ENCODE measurements at regions not wholly inside any gene's neighbourhood (a gene's known extent, or its start where the extent isn't known, plus 50 kb on each side); places are given as distances from the start of the nearest gene placed in this dataset.

- Histone ChIP-seq H3K27ac (ENCODE audit: low read depth in 1 of 2, low read length in 2 of 2) (no peak overlapping the region), H3K36me3 (replicated peaks in 1 of 2; ENCODE audit: control insufficient read depth in 1 of 2, insufficient read depth in 2 of 2, low read length in 2 of 2) (no peaks in the 10 kb centered on the region), H3K9me3 (replicated peaks in 1 of 2; ENCODE audit: control insufficient read depth in 1 of 2, insufficient read depth in 1 of 2, low read length in 2 of 2) (no peaks in the 10 kb centered on the region), H3K9ac (ENCODE audit: insufficient read depth, low read length, poor library complexity, severe bottlenecking) (no peak overlapping the region), H3K4me2 (replicated peaks; ENCODE audit: extremely low read depth, low read length, poor library complexity, severe bottlenecking) (no peak overlapping the region), H3K4me3 (replicated peaks in 1 of 3; ENCODE audit: low read depth in 2 of 3, low read length in 3 of 3) (no peak overlapping the region), H3K27me3 (ENCODE audit: control insufficient read depth in 2 of 2, insufficient read depth in 2 of 2, low read length in 2 of 2) (no peaks in the 10 kb centered on the region), H3K4me1 (ENCODE audit: control insufficient read depth in 1 of 2, insufficient read depth in 2 of 2, low read length in 2 of 2) (no peaks in the 10 kb centered on the region), H2AFZ (ENCODE audit: insufficient read depth, low read depth, low read length, poor library complexity, severe bottlenecking) (no peak overlapping the region), H4K20me1 (ENCODE audit: insufficient read depth, low read length) (no peaks in the 10 kb centered on the region), H3K79me2 (ENCODE audit: insufficient read depth, low read length) (no peaks in the 10 kb centered on the region)
- Mint-ChIP-seq H3K27ac (no peak overlapping the region), H3K27me3 (ENCODE audit: low read depth in 3 of 3) (peaks cover 0 to 6% (median 2%) of the 10 kb centered on the region in 3 donors), H3K4me1 (no peaks in the 10 kb centered on the region), H3K4me3 (no peak overlapping the region), H3K36me3 (no peaks in the 10 kb centered on the region), H3K9me3 (peaks cover 0 to 8% (median 3%) of the 10 kb centered on the region in 7 donors)
- DNase-seq = no peak
- WGBS (ENCODE audit: insufficient coverage) = 83% methylated on average over 2 of the region's 2 CpGs
- intact Hi-C loops (cut with micrococcal nuclease) = no loop called here
- no peak for TF ChIP-seq CTCF (IDR thresholded peaks at IDR 0.05)
These were observed 436.8 kb downstream of the OMA1 start for GRCh38 chr1:58109646-58110200.

GRCh38 chr1:58108783-58109182 lies 437.7 kb downstream of the OMA1 start:
- Histone ChIP-seq H3K4me2 (replicated peaks; ENCODE audit: extremely low read depth, low read length, poor library complexity, severe bottlenecking) (no peak overlapping the region), H3K9me3 (replicated peaks in 1 of 2; ENCODE audit: control insufficient read depth in 1 of 2, insufficient read depth in 1 of 2, low read length in 2 of 2) (no peaks in the 10 kb centered on the region), H3K79me2 (ENCODE audit: insufficient read depth, low read length) (no peaks in the 10 kb centered on the region), H3K9ac (ENCODE audit: insufficient read depth, low read length, poor library complexity, severe bottlenecking) (no peak overlapping the region), H3K4me1 (ENCODE audit: control insufficient read depth in 1 of 2, insufficient read depth in 2 of 2, low read length in 2 of 2) (no peaks in the 10 kb centered on the region), H3K4me3 (replicated peaks in 1 of 3; ENCODE audit: low read depth in 2 of 3, low read length in 3 of 3) (no peak overlapping the region), H4K20me1 (ENCODE audit: insufficient read depth, low read length) (no peaks in the 10 kb centered on the region), H2AFZ (ENCODE audit: insufficient read depth, low read depth, low read length, poor library complexity, severe bottlenecking) (no peak overlapping the region), H3K36me3 (replicated peaks in 1 of 2; ENCODE audit: control insufficient read depth in 1 of 2, insufficient read depth in 2 of 2, low read length in 2 of 2) (no peaks in the 10 kb centered on the region), H3K27me3 (ENCODE audit: control insufficient read depth in 2 of 2, insufficient read depth in 2 of 2, low read length in 2 of 2) (no peaks in the 10 kb centered on the region), H3K27ac (ENCODE audit: low read depth in 1 of 2, low read length in 2 of 2) (no peak overlapping the region)
- Mint-ChIP-seq H3K27me3 (ENCODE audit: low read depth in 3 of 3) (peaks cover 0 to 4% (median 2%) of the 10 kb centered on the region in 3 donors), H3K27ac (no peak overlapping the region), H3K36me3 (no peaks in the 10 kb centered on the region), H3K9me3 (peaks cover 0 to 2% (median 2%) of the 10 kb centered on the region in 7 donors), H3K4me1 (no peaks in the 10 kb centered on the region), H3K4me3 (no peak overlapping the region)
- WGBS (ENCODE audit: insufficient coverage) = no CpG with 5 or more reads among the region's 2 CpGs
- intact Hi-C loops (cut with micrococcal nuclease) = no loop called here
- no peak for TF ChIP-seq CTCF (IDR thresholded peaks at IDR 0.05)
- DNase-seq = no peak
